Small intestine (tissue), 7 donors: ENCODE measurements at regions not wholly inside any gene's neighbourhood (a gene's known extent, or its start where the extent isn't known, plus 50 kb on each side); places are given as distances from the start of the nearest gene placed in this dataset.

ENCODE experiments used
- DNase-seq, 2 donors: peaks; one replicate each; pipeline versions ENCODE4 v3.0.0 to v3.0.0-alpha.2; 2013
- FAIRE-seq: peaks from 2 replicates; lab custom pipeline; 2012; peaks lifted over from hg19 to GRCh38; lab: Jason Lieb, UNC
- H3K27ac ChIP-seq, 3 donors: one replicate each; pipeline ENCODE4 v1.5.1; 2013; ENCODE audit warnings: low read length in 2 of 3, mild to moderate bottlenecking in 2 of 3, control low read depth in 1 of 3, inconsistent platforms in 1 of 3, low read depth in 1 of 3, moderate library complexity in 1 of 3
- H3K27me3 ChIP-seq, 3 donors: one replicate each; pipeline ENCODE4 v1.6.1; 2013; ENCODE audit warnings: low read length in 3 of 3, inconsistent platforms in 1 of 3; ENCODE audit not compliant: control insufficient read depth in 3 of 3, insufficient read depth in 3 of 3
- H3K36me3 ChIP-seq, 3 donors: one replicate each; pipeline ENCODE4 v1.6.1; 2013; ENCODE audit warnings: low read length in 3 of 3, inconsistent platforms in 1 of 3, low read depth in 1 of 3, mild to moderate bottlenecking in 1 of 3, moderate library complexity in 1 of 3; ENCODE audit not compliant: control insufficient read depth in 3 of 3, insufficient read depth in 2 of 3
- H3K4me1 ChIP-seq, 3 donors: one replicate each; pipeline ENCODE4 v1.6.1; 2013; ENCODE audit warnings: low read length in 2 of 3, inconsistent platforms in 1 of 3, low read depth in 1 of 3, mild to moderate bottlenecking in 1 of 3, moderate library complexity in 1 of 3; ENCODE audit not compliant: control insufficient read depth in 3 of 3, insufficient read depth in 2 of 3
- H3K4me3 ChIP-seq, 3 donors: one replicate each; pipeline ENCODE4 v1.5.1; 2013; ENCODE audit warnings: low read length in 3 of 3, control low read depth in 1 of 3, inconsistent platforms in 1 of 3, low read depth in 1 of 3, mild to moderate bottlenecking in 1 of 3, moderate library complexity in 1 of 3
- H3K9me3 ChIP-seq, 2 donors: one replicate each; pipeline ENCODE4 v1.6.1; 2013; ENCODE audit warnings: low read depth in 1 of 2, low read length in 1 of 2; ENCODE audit not compliant: control insufficient read depth in 2 of 2, insufficient read depth in 1 of 2
- WGBS, 3 donors: extraction: QIAGEN DNeasy Blood & Tissue Kit; methylation state at CpG; one replicate each; pipeline ENCODE4 v1.1.7; 2013; 5-methylcytosine and 5-hydroxymethylcytosine counted together
- donor health status: healthy with polysubstance abuse.
- donor health status: control.
- donor health status: control.
- donor health status: Bipolar disorder and iron deficiency.
- donor health status: healthy.

GRCh38 chr3:15918988-15919387, 121.2 kb upstream of the ANKRD28 start:
- Histone ChIP-seq H3K4me3 (no peak overlapping the region), H3K9me3 (no peaks in the 10 kb centered on the region), H3K4me1 (no peaks in the 10 kb centered on the region), H3K36me3 (no peaks in the 10 kb centered on the region), H3K27me3 (no peaks in the 10 kb centered on the region), H3K27ac (no peak overlapping the region)
- 79 to 84% (median 82%) methylated on average over 5 of the region's 5 CpGs for WGBS, 3 donors
- DNase-seq (no peak), FAIRE-seq (no peak)

GRCh38 chr3:15919971-15920370, 122.2 kb upstream of the ANKRD28 start:
- Histone ChIP-seq H3K9me3 (no peaks in the 10 kb centered on the region), H3K4me3 (no peak overlapping the region), H3K36me3 (no peaks in the 10 kb centered on the region), H3K27ac (no peak overlapping the region), H3K27me3 (no peaks in the 10 kb centered on the region), H3K4me1 (no peaks in the 10 kb centered on the region)
- DNase-seq (no peak), FAIRE-seq (no peak)
- 83 to 94% (median 91%) methylated on average over 2 of the region's 2 CpGs for WGBS, 3 donors

GRCh38 chr3:15923640-15924405, 126.0 kb upstream of the ANKRD28 start:
- H3K27me3 ChIP-seq: peaks cover 0 to 2% (median 0%) of the 10 kb centered on the region in 3 donors
- no peaks in the 10 kb centered on the region for H3K4me1 ChIP-seq
- no peak for FAIRE-seq

GRCh38 chr3:15924914-15925313, 127.1 kb upstream of the ANKRD28 start:
- 40 to 68% (median 53%) methylated on average over 2 of the region's 2 CpGs for WGBS, 3 donors
- FAIRE-seq (no peak), DNase-seq (no peak)
- Histone ChIP-seq H3K4me1 (no peaks in the 10 kb centered on the region), H3K9me3 (no peaks in the 10 kb centered on the region), H3K27ac (no peak overlapping the region), H3K36me3 (no peaks in the 10 kb centered on the region), H3K27me3 (peaks cover 0 to 2% (median 0%) of the 10 kb centered on the region in 3 donors), H3K4me3 (no peak overlapping the region)

More at GRCh38 chr3:15923640-15924405, 126.0 kb upstream of the ANKRD28 start:
- Histone ChIP-seq H3K9me3 (no peaks in the 10 kb centered on the region), H3K4me3 (no peak overlapping the region), H3K36me3 (no peaks in the 10 kb centered on the region), H3K27ac (no peak overlapping the region)
- 77 to 83% (median 80%) methylated on average over 5 of the region's 5 CpGs for WGBS, 3 donors
- DNase-seq: no peak

GRCh38 chr3:15926871-15927270, 129.1 kb upstream of the ANKRD28 start:
- H3K27me3 ChIP-seq: peaks cover 0 to 2% (median 0%) of the 10 kb centered on the region in 3 donors
- H3K4me1 ChIP-seq: no peaks in the 10 kb centered on the region
- no peak overlapping the region for H3K4me3 ChIP-seq
- WGBS, 3 donors: 76 to 86% (median 78%) methylated on average over 2 of the region's 2 CpGs
- no peaks in the 10 kb centered on the region for H3K36me3 ChIP-seq
- no peak for FAIRE-seq
- no peak for DNase-seq
- no peak overlapping the region for H3K27ac ChIP-seq
- H3K9me3 ChIP-seq: no peaks in the 10 kb centered on the region

DNA sequence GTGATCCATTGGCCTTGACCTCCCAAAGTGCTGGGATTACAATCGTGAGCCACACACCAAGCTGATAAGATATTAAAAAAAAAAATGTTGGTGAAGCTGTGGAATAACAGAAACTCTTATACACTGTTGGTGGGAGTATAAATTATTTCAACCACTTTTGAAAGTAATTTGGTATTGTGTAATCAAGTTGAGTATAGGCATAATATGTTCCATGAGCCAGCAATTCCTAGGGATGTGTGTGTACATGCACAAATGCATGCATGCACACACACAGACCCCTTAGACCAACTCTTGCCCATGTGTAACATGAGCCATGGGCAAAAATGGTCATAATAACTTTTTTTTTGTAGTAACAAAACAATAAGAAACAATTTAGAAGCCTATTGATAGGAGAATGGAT, 130.2 kb upstream of the ANKRD28 start:
- H3K36me3 ChIP-seq: no peaks in the 10 kb centered on the region
- WGBS, 3 donors: 32 to 70% (median 35%) methylated on average over 1 of the region's 1 CpG
- no peaks in the 10 kb centered on the region for H3K4me1 ChIP-seq
- DNase-seq: no peak
- no peak overlapping the region for H3K27ac ChIP-seq
- no peak overlapping the region for H3K4me3 ChIP-seq
- H3K9me3 ChIP-seq: no peaks in the 10 kb centered on the region
- no peak for FAIRE-seq
- H3K27me3 ChIP-seq: peaks cover 0 to 2% (median 0%) of the 10 kb centered on the region in 3 donors

GRCh38 chr3:15929944-15930571, 132.3 kb upstream of the ANKRD28 start:
- no peaks in the 10 kb centered on the region for H3K36me3 ChIP-seq
- no peak for FAIRE-seq
- 62 to 70% (median 65%) methylated on average over 4 of the region's 4 CpGs for WGBS, 3 donors

DNA sequence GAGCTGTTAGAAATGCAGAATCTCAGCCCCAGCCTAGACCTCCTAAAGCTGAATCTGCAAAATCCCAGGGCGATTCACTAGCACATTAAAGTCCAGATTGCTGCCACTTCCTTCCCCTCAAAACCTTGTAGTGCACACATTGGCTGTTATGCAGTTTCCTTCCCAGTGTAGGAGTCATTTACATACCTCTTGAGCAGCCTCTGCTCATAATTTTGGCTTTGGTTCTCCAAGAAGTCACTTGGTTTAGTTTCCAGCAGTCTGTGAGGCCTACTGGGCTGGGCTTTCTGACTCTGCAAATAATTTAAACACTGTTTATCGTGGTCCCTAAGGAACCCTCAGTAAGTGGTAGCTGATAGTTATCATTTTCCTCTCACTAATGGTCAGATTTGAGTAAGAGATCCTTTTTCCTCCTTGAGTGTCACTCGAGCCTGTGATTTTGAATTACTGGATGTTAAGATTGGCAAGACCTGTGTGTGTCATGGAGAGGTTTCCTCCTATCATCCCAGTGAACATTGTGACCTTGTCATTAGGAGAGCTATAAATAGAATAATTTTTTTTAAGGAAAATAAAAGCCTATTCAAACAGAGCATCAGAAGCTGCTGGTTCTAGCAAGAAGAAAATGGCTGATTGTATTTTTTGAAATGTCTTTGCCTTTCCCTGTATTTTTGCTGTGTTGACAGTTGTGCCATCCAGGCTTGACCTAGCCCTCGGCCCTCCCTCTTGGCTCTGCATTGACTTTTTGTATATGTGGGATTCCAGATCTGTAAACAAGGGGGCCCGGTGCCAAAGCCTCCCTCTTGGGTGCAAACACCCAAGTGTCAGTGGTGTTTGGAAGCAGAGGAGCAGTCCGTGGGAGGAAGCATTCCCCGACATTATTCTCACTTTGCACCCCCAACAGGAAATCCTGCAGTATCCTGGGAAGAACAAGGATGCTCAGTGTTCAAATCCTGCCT, 134.8 kb upstream of the ANKRD28 start:
- no peak overlapping the region for H3K4me3 ChIP-seq
- FAIRE-seq (no peak), DNase-seq (no peak)
- no peak overlapping the region for H3K27ac ChIP-seq
- 42 to 59% (median 53%) methylated on average over 7 of the region's 7 CpGs for WGBS, 3 donors
- no peaks in the 10 kb centered on the region for H3K9me3 ChIP-seq
- H3K4me1 ChIP-seq: no peaks in the 10 kb centered on the region
- H3K27me3 ChIP-seq: no peaks in the 10 kb centered on the region
- H3K36me3 ChIP-seq: no peaks in the 10 kb centered on the region

More at GRCh38 chr3:15929944-15930571, 132.3 kb upstream of the ANKRD28 start:
- H3K4me1 ChIP-seq: no peaks in the 10 kb centered on the region
- no peak for DNase-seq
- no peak overlapping the region for H3K4me3 ChIP-seq
- H3K27me3 ChIP-seq: peaks cover 0 to 2% (median 0%) of the 10 kb centered on the region in 3 donors
- no peak overlapping the region for H3K27ac ChIP-seq
- H3K9me3 ChIP-seq: no peaks in the 10 kb centered on the region
